ENCODE measurements at regions not wholly inside any gene's neighbourhood (a gene's known extent, or its start where the extent isn't known, plus 50 kb on each side); places are given as distances from the start of the nearest gene placed in this dataset.
"Not testable (repeated sequence)": the region's sequence is repeated elsewhere in the genome, so short reads cannot be mapped to it uniquely, and the experiment has no call there.

GRCh38 chr6:144534180-144534579 is 249.0 kb downstream of the UTRN start:
- no peak for DNase-seq (ENCODE audit: low read depth)

DNA sequence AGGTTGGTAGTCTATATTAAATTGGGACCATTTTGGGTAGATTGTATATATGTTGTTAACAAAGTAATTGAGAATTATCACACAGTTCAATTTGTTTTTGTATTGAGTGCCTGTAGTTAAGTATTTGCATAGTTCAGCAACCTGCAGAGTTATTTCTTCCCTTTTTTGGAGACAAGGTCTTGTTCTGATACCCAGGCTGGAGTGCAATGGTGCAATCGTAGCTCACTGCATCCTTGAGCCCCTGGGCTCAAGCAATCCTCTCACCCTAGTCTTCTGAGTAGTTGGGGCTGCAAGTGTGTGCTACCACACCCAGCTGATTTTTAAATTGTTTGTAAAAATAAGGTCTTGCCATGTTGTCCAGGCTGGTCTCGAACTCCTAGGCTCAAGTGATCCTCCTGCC is 250.5 kb downstream of the UTRN start:
- no peak for DNase-seq (ENCODE audit: low read depth)

DNA sequence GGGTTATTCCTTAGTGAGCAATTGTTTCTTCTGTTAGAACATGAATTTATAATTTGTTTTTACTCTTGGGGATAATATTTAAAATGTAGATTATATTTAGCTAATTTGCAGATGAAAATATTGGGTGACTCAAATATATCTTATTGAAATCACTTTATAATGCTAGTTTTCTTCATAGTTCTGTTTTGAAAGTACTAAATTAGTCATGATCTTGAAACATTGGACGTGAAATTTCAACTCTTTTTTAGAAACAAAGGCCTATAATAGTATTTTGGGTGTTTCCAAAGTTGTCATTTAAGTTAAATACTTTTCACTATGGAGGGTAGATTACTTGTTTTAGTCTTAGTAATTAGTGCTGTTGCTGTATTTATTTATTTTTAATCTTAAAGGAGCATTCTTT is 250.9 kb downstream of the UTRN start:
- DNase-seq (ENCODE audit: low read depth): no peak

DNA sequence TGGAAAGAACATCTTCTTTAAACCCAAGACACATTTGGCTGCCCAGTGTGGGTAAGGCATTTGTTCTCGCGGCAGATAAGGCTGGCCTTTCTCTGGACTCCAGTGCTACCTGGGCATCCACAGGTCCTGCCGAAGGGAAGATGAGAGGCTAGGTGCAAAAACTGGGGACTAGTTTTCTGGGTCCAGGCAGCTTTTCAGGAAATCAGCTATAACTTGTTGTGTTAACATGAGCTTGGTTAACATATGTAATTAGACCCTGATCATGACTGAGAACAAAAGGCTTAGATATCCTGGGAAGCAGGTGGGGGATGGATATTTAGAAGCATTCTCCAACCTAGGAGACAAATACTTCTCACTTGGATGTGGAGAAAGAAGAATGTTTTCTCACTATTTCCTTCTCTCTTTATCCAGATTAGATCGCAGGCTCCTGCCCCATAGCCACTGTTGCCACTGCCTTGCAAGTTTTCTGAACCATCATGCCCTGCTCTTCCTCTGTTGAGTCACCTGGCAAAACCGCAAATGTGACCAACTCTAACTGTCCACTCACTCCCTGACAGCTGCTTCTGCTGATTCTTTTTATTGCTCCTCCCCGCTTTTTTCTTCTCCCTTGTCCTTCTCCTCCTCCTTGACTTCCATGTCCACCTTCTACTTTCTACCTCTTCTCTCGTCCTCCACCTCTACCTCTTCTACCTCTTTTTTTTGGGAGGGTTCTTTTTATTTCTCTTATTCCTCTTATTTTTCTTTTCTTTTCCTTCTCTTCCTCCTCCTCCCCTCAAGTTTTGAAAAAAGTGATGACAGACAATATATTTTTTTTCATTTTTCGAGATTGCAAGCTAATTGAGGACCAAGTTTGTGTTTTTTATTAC is 258.1 kb downstream of the UTRN start:
- peak; percentile 97 for DNase-seq (ENCODE audit: low read depth)

DNA sequence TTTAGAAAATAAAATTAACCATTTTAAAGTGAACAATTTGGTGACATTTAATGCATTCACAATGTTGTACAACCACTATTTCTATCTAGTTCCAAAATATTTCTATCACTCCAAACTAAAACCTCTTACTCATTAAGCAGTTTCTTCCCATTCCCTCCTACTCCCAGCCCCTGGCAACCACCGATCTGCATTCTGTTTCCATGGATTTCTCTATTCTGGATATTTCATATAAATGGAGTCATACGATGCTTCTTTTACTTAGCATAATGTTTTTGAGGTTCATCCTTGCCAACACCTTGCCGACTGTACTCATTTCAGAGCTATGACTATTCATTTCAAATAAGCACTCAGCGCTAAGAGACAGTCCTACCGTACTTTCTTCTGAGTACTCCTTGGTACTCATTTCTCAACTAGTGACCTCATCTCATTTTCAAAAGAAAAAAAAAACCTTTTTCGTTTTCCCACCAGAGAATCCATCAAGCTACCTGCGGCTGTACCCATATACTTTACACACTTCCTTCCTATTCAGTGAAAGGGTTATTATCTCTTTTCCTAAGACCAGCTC is 259.2 kb downstream of the UTRN start:
- DNase-seq (ENCODE audit: low read depth): no peak

- DNase-seq (ENCODE audit: low read depth): no peak
Observed at GRCh38 chr6:144546807-144547206, 261.7 kb downstream of the UTRN start.

- DNase-seq (ENCODE audit: low read depth): no peak
Observed at GRCh38 chr6:144547409-144547808, 262.3 kb downstream of the UTRN start.

DNA sequence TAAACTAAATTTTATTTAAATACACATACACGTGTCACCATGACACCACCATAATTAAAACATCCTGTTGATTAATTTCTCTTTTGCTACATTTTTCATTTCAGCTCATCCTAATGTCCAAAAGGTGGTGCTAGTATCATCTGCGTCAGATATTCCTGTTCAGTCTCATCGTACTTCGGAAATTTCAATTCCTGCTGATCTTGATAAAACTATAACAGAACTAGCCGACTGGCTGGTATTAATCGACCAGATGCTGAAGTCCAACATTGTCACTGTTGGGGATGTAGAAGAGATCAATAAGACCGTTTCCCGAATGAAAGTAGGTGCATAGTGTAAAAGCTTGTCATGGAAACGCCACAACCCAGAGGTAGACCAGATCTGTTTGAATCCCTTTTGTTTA is 263.4 kb downstream of the UTRN start:
- no peak for DNase-seq (ENCODE audit: low read depth)

- DNase-seq (ENCODE audit: low read depth): no peak
Observed at GRCh38 chr6:144549837-144550747, 265.0 kb downstream of the UTRN start.

DNA sequence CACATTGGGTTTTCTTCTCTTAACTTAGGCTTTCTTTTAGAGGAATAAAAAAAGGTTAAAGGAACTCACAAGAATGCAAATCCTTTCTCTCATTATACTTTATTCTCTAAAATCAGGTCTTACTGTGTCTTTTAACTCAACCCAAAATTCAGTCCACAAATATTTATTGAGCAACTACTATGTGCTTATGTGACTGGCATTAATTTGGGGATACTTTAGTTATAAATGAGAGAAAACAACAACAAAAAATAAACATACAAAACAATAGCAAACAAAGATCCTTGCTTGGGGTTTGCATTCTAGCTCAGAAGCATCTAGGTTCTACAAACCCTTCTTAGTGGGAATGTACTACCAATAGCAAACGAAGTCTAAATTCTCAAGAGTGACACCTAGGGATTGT is 266.2 kb downstream of the UTRN start:
- DNase-seq (ENCODE audit: low read depth): no peak

GRCh38 chr6:144555066-144555465 is 269.9 kb downstream of the UTRN start:
- DNase-seq (ENCODE audit: low read depth): no peak

GRCh38 chr6:144559865-144560593 is 274.9 kb downstream of the UTRN start:
- DNase-seq (ENCODE audit: low read depth): peak; percentile 66

DNA sequence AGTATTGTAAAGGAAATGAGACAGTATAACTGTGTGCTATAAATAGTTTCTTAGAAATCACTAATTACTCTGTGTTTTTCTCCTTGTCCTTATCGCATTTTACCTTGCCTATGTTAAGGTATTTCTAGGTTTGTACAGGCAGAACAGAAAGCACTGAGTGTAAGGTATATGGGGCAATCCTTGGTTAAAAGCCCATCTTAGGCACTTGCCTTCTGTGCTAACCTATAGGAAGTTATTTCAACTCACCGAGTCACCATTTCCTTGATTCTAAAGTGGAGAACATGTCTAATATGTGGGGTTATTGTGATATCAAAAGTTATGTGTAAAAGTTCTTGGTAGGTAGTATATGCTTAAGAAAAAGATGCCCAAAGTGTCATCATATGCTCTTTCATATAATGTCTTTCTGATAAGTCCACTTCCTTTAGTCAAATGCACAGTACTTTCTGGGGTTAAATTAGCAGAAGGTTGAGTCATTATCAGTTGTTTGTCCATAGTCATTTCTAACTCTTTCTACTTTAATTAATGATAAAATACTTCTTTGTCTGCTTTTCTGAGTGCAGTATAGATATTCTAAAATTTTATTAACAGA is 276.4 kb downstream of the UTRN start:
- no peak for DNase-seq (ENCODE audit: low read depth)

DNA sequence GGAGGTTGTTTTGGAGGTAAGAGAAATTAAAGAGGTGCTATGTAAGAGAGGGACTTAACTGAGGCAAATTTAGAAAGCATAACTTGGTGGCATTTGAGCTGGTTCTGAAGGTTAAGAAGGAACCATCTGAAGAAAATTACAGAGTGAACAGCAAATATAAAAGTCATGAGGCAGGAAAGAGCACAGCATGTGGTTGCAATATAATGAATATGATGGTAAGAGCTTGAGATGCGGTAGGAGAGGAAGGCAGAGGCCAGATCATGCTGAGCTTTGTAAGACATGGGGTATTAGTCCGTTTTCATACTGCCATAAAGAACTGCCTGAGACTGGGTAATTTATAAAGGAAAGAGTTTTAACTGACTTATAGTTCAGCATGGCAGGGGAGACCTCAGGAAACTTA is 279.1 kb downstream of the UTRN start:
- no peak for DNase-seq (ENCODE audit: low read depth)

- peak; percentile 42 for DNase-seq (ENCODE audit: low read depth)
Observed at GRCh38 chr6:144566868-144567615, 281.9 kb downstream of the UTRN start.

GRCh38 chr6:144568241-144568640 is 283.1 kb downstream of the UTRN start:
- DNase-seq (ENCODE audit: low read depth): no peak

- DNase-seq (ENCODE audit: low read depth): not testable (repeated sequence)
Observed at GRCh38 chr6:144572541-144572940, 287.4 kb downstream of the UTRN start.

DNA sequence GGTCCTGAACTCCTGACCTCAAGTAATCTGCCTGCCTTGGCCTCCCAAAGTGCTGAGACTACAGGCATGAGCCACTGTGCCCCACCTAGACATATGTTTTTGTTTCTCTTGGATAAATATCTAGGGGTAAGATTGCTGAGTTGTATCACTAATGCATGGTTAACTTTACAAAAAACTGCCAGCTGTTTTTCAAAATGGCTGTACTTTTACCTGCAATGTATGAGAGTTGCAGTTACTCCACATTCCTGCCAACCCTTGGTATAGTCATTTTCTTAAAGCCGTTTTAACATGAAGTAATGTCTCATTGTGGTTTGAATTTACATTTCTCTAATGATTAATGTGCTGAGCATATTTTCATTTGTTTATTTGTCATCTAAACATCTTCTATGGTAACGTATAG is 289.7 kb downstream of the UTRN start:
- no peak for DNase-seq (ENCODE audit: low read depth)

DNA sequence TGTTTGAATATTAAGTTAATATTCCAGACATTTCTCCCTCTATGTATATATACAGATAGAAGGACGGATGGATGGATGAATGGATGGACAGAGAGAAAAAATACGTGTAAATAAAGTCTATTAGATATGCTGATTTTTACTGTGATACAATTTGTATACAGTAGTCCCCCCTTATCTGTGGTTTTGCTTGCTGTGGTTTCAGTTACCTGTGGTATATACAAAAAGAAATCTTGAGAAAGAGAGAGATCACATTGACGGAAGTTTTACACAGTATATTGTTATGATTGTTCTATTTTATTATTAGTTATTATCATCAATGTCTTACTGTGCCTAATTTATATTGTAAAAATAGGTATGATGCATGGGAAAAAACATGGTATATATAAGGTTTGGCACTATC is 290.2 kb downstream of the UTRN start:
- no peak for DNase-seq (ENCODE audit: low read depth)

GRCh38 chr6:144576871-144577270 is 291.7 kb downstream of the UTRN start:
- no peak for DNase-seq (ENCODE audit: low read depth)

Measured in M059J (cell line).